WI38 (cell line): ENCODE measurements at regions not wholly inside any gene's neighbourhood (a gene's known extent, or its start where the extent isn't known, plus 50 kb on each side); places are given as distances from the start of the nearest gene placed in this dataset.

Source experiments
- H3K4me3 ChIP-seq: 2 replicates; pipeline ENCODE4 v1.5.1; 2011; ENCODE audit warnings: low read depth, mild to moderate bottlenecking, control low read depth, low read length
- CTCF ChIP-seq: IDR thresholded peaks from 2 replicates; pipeline ENCODE4 v1.5.1; 2012; ENCODE audit warnings: low read depth, mild to moderate bottlenecking, control low read depth, low read length

DNA sequence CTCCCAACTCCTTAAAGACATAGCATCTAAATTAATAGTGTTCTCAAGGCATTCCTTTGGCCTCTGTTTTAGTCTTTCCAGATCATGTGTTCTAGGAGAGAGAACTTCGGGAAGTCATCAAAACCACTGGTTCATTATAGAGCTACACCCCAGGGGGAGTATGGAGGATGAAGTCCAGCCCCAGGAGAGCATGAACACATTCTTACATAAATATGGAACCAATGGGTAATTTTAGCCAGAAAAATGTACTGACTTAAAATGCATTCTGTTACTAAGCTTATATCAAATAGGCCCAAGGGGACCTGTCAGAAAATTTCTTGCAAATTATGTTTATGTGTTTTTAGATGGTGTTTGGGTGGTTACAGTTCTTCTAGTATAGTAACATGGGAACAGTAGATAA lies 165.2 kb downstream of the NTMT2 start:
- no peak for TF ChIP-seq CTCF
- no peak overlapping the region for H3K4me3 ChIP-seq

DNA sequence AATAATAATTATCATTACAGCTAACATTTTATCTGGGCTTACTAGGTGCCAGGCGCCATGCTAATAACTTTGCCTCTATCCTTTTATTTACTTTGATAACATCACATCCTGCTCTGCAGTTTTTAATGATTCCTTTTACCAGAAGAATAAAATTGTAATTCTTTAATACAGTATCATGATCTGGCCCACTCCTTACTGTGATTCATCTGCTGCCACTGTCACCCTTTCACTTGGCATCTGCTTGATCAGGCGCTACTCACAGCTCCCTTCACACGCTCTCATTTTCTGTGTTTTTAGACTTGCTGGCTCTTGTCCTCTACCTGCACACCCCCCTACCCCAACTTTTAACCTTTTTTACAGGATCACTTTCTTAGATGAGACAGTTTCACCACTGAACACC lies 167.5 kb downstream of the NTMT2 start:
- TF ChIP-seq CTCF = no peak
- no peak overlapping the region for H3K4me3 ChIP-seq

GRCh38 chr1:170316270-170316669 lies 170.5 kb downstream of the NTMT2 start:
- no peak overlapping the region for H3K4me3 ChIP-seq
- no peak for TF ChIP-seq CTCF

DNA sequence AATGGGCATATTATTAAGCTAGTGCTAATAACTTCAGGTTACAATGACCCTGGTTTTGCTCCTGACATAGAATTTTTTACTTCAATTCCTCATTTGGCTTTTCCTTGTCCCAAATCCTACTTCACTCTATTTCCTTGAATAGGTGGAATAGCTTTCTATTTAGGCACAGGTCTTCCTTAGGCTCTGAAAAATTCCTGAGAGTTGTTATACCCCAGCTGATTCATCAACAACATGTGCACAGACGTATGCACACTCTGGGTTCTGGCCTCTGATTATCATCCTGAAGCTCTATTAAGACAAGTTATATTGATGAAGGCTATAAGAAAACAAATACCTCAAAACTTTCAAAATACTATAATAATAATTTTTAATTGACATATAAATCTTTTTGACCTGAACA lies 172.4 kb downstream of the NTMT2 start:
- TF ChIP-seq CTCF = no peak
- no peak overlapping the region for H3K4me3 ChIP-seq

GRCh38 chr1:170318736-170319135 lies 173.0 kb downstream of the NTMT2 start:
- TF ChIP-seq CTCF = no peak
- H3K4me3 ChIP-seq = no peak overlapping the region

DNA sequence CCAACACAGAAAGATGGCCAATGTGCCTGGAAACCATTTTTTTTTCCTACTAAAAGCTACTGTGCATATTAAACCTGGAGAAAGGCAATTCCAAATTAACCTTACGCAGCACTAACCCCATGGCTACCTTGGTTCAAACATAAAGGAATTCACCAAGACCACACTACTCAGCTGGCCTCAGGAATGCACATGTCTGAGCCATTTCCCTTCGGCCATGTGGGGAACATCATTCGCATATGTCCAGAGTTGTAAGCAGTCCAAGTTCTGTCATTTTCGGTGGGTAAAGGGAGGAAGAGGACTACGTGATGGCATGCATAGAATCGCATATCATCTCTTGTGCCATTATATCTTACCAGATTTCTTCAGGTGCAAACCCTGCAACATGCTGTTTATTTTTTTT lies 175.4 kb downstream of the NTMT2 start:
- no peak for TF ChIP-seq CTCF
- no peak overlapping the region for H3K4me3 ChIP-seq

DNA sequence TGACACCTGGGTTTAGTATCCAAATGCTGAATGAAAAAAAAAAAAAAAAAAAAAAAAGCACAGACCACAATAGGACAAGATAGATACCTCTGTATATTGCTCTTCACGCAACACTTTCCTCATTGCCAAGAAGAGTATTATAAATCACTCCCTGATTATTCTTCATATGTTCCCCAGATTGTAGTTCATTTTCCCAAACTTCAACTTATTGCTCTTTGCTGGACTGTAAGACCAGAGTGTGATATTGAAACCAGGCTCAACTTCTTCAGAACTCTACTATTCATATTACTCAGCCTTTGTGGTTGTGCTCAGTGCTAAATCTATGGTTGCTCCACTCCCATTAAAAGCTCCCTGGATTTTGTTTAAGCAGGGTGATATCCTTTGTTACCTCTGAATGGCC lies 180.4 kb downstream of the NTMT2 start:
- no peak for TF ChIP-seq CTCF
- H3K4me3 ChIP-seq = no peak overlapping the region
